Stomach (tissue), 8 donors: ENCODE measurements at regions not wholly inside any gene's neighbourhood (a gene's known extent, or its start where the extent isn't known, plus 50 kb on each side); places are given as distances from the start of the nearest gene placed in this dataset.
A peak's percentile ranks its signal among the peaks of the same experiment; 100 is the strongest.

Source experiments
- DNase-seq, 2 donors: peaks; one replicate each; pipeline versions ENCODE4 v3.0.0 to v3.0.0-alpha.2; 2013 to 2019
- H3K27ac ChIP-seq, 5 donors: fragments of 200-600 bp in 4 of 5; sonication (generic) in 4 of 5; one replicate each; pipeline ENCODE4 v1.5.1; 2013 to 2019; ENCODE audit warnings: mild to moderate bottlenecking in 1 of 5, moderate library complexity in 1 of 5
- H3K27me3 ChIP-seq, 3 donors: fragments of 200-600 bp; sonication (generic); one replicate each; pipeline ENCODE4 v1.5.1; 2017 to 2019; ENCODE audit warnings: mixed run types in 1 of 3
- H3K36me3 ChIP-seq, 4 donors: fragments of 200-600 bp; sonication (generic); 1 replicate in 3 of 4; 2 replicates in 1 of 4; pipeline ENCODE4 v1.5.1; 2016 to 2019
- H3K4me1 ChIP-seq, 4 donors: fragments of 200-600 bp; sonication (generic); one replicate each; pipeline ENCODE4 v1.5.1; 2016 to 2019
- H3K4me3 ChIP-seq, 4 donors: fragments of 200-600 bp; sonication (generic) in 3 of 4; one replicate each; pipeline ENCODE4 v1.5.1; 2016 to 2019; ENCODE audit warnings: mild to moderate bottlenecking in 1 of 4
- H3K9me3 ChIP-seq, 4 donors: fragments of 200-600 bp; sonication (generic); one replicate each; pipeline ENCODE4 v1.5.1; 2016 to 2019
- EP300 ChIP-seq: sonication (generic); formaldehyde crosslinking; IDR thresholded peaks from one replicate; pipeline ENCODE4 v1.6.1; 2017; ENCODE audit warnings: antibody characterized with exemption
- POLR2A ChIP-seq, 4 donors: fragments of 450-650 bp; IDR thresholded peaks; one replicate each; pipeline ENCODE4 v1.6.1; 2016; ENCODE audit warnings: antibody characterized with exemption in 4 of 4, control low read depth in 2 of 4, mild to moderate bottlenecking in 1 of 4, moderate library complexity in 1 of 4
- POLR2AphosphoS5 ChIP-seq, 3 donors: sonication (generic); formaldehyde crosslinking; IDR thresholded peaks; one replicate each; pipeline ENCODE4 v1.6.1; 2016; ENCODE audit warnings: antibody characterized with exemption in 3 of 3
- WGBS, 5 donors: extraction: QIAGEN DNeasy Blood & Tissue Kit in 3 of 5; methylation state at CpG; one replicate each; pipeline versions ENCODE4 v1.1.5 to v1.1.7; 2013 to 2018; 5-methylcytosine and 5-hydroxymethylcytosine counted together
- intact Hi-C: fragments of 100-400 bp; cut with DNase I; formaldehyde crosslinking; loops from one replicate; pipeline ENCODE4 v1.15.1; 2023; ENCODE audit warnings: low total_unique reads
- TF ChIP-seq, protein P1 (sequence below), 7 experiments: fragments of 450-650 bp in 4 of 7; fragments of 200-600 bp in 3 of 7; sonication (generic) in 3 of 7; IDR thresholded peaks; one replicate each; pipeline ENCODE4 v1.5.1; 2016 to 2019; ENCODE audit warnings: antibody characterized with exemption in 7 of 7, control low read depth in 2 of 7, mild to moderate bottlenecking in 1 of 7
- donor health status: healthy with polysubstance abuse.
- donor health status: Bipolar disorder and iron deficiency.
- donor health status: healthy.

GRCh38 chr10:58459069-58459468, 53.6 kb upstream of the BICC1 start:
- H3K27ac ChIP-seq, result peak overlapping the region in 1 of 5 donors; percentile 40

GRCh38 chr10:58460157-58460556, 52.5 kb upstream of the BICC1 start:
- WGBS, 5 donors, result 94 to 100% (median 98%) methylated on average over 1 of the region's 1 CpG
- peaks cover 0 to 7% (median 0%) of the 10 kb centered on the region in 4 donors for H3K4me1 ChIP-seq
- H3K9me3 ChIP-seq, result no peaks in the 10 kb centered on the region
- TF ChIP-seq EP300, result no peak
- TF ChIP-seq, protein P1, sequence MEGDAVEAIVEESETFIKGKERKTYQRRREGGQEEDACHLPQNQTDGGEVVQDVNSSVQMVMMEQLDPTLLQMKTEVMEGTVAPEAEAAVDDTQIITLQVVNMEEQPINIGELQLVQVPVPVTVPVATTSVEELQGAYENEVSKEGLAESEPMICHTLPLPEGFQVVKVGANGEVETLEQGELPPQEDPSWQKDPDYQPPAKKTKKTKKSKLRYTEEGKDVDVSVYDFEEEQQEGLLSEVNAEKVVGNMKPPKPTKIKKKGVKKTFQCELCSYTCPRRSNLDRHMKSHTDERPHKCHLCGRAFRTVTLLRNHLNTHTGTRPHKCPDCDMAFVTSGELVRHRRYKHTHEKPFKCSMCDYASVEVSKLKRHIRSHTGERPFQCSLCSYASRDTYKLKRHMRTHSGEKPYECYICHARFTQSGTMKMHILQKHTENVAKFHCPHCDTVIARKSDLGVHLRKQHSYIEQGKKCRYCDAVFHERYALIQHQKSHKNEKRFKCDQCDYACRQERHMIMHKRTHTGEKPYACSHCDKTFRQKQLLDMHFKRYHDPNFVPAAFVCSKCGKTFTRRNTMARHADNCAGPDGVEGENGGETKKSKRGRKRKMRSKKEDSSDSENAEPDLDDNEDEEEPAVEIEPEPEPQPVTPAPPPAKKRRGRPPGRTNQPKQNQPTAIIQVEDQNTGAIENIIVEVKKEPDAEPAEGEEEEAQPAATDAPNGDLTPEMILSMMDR (IDR thresholded peaks at IDR 0.05), result no peak
- no peak for TF ChIP-seq POLR2A (IDR thresholded peaks at IDR 0.05)
- TF ChIP-seq POLR2AphosphoS5 (IDR thresholded peaks at IDR 0.05), result no peak
- H3K27me3 ChIP-seq, result no peaks in the 10 kb centered on the region
- no peaks in the 10 kb centered on the region for H3K36me3 ChIP-seq
- no peak overlapping the region for H3K4me3 ChIP-seq
- no peak overlapping the region for H3K27ac ChIP-seq
- intact Hi-C loops, result no loop called here
- DNase-seq, result no peak

More at GRCh38 chr10:58459069-58459468, 53.6 kb upstream of the BICC1 start:
- TF ChIP-seq EP300, result no peak
- TF ChIP-seq POLR2AphosphoS5 (IDR thresholded peaks at IDR 0.05), result no peak
- no peak for TF ChIP-seq POLR2A (IDR thresholded peaks at IDR 0.05)
- TF ChIP-seq, protein P1 (IDR thresholded peaks at IDR 0.05), result no peak
- Histone ChIP-seq H3K9me3 (no peaks in the 10 kb centered on the region), H3K27me3 (no peaks in the 10 kb centered on the region), H3K4me3 (no peak overlapping the region), H3K4me1 (peaks cover 0 to 7% (median 0%) of the 10 kb centered on the region in 4 donors), H3K36me3 (no peaks in the 10 kb centered on the region)
- no peak for DNase-seq
- 90 to 92% (median 92%) methylated on average over 4 of the region's 4 CpGs for WGBS, 5 donors
- intact Hi-C loops, result no loop called here

- 79 to 88% (median 82%) methylated on average over 3 of the region's 3 CpGs for WGBS, 5 donors
- intact Hi-C loops, result no loop called here
- Histone ChIP-seq H3K4me1 (peaks cover 0 to 15% (median 7%) of the 10 kb centered on the region in 4 donors), H3K36me3 (no peaks in the 10 kb centered on the region), H3K9me3 (no peaks in the 10 kb centered on the region), H3K27me3 (peaks cover 0 to 4% (median 0%) of the 10 kb centered on the region in 3 donors), H3K27ac (no peak overlapping the region), H3K4me3 (no peak overlapping the region)
- TF ChIP-seq POLR2A (IDR thresholded peaks at IDR 0.05) (no peak), POLR2AphosphoS5 (IDR thresholded peaks at IDR 0.05) (no peak), EP300 (no peak)
- TF ChIP-seq, protein P1 (IDR thresholded peaks at IDR 0.05), result no peak
- DNase-seq, result no peak
Observed at GRCh38 chr10:58462863-58463507, 49.7 kb upstream of the BICC1 start.
